ENCODE measurements at regions not wholly inside any gene's neighbourhood (a gene's known extent, or its start where the extent isn't known, plus 50 kb on each side); places are given as distances from the start of the nearest gene placed in this dataset.
A peak's percentile ranks its signal among the peaks of the same experiment; 100 is the strongest.

DNA sequence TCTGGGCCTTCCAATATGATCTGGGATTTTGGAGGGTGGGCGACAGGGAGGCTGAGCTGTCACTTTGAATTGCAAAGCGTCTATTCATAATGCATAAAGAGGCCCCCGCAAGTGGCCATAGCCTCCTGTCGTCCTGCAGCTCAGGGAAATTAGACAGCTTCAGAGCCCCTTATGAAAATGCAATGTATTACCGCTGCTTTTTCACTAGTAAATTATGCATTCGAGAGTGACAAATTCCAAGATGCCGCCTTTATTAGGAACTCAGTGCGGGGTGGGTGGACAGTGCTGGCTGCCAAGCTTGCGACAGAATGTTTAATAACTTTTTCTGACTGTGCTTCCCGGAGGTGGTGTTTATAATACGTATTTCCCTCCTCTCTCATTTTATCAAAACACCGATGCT, 168.5 kb downstream of the DHX35 start:
- Mint-ChIP-seq H3K36me3 (ENCODE audit: low read depth) (no peaks in the 10 kb centered on the region), H3K4me1 (ENCODE audit: low read depth) (no peaks in the 10 kb centered on the region), H3K9me3 (peaks cover under 1% of the 10 kb centered on the region; the same call in 1 of the 2 replicates), H3K27ac (no peak overlapping the region), H3K27me3 (ENCODE audit: insufficient read depth) (peaks cover 3% of the 10 kb centered on the region), H3K4me3 (no peak overlapping the region)
- no peak for DNase-seq
- TF ChIP-seq, protein P1, sequence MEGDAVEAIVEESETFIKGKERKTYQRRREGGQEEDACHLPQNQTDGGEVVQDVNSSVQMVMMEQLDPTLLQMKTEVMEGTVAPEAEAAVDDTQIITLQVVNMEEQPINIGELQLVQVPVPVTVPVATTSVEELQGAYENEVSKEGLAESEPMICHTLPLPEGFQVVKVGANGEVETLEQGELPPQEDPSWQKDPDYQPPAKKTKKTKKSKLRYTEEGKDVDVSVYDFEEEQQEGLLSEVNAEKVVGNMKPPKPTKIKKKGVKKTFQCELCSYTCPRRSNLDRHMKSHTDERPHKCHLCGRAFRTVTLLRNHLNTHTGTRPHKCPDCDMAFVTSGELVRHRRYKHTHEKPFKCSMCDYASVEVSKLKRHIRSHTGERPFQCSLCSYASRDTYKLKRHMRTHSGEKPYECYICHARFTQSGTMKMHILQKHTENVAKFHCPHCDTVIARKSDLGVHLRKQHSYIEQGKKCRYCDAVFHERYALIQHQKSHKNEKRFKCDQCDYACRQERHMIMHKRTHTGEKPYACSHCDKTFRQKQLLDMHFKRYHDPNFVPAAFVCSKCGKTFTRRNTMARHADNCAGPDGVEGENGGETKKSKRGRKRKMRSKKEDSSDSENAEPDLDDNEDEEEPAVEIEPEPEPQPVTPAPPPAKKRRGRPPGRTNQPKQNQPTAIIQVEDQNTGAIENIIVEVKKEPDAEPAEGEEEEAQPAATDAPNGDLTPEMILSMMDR (IDR thresholded peaks at IDR 0.05), result no peak

GRCh38 chr20:39129523-39129922, 167.4 kb downstream of the DHX35 start:
- Mint-ChIP-seq H3K9me3 (peaks cover 7% of the 10 kb centered on the region; the same call in 1 of the 2 replicates), H3K27me3 (ENCODE audit: insufficient read depth) (peaks cover 3% of the 10 kb centered on the region), H3K36me3 (ENCODE audit: low read depth) (no peaks in the 10 kb centered on the region), H3K4me1 (ENCODE audit: low read depth) (no peaks in the 10 kb centered on the region), H3K27ac (no peak overlapping the region), H3K4me3 (no peak overlapping the region)
- TF ChIP-seq, protein P1 (IDR thresholded peaks at IDR 0.05), result no peak
- DNase-seq, result no peak

- no peak overlapping the region for H3K27ac Mint-ChIP-seq
- H3K4me1 Mint-ChIP-seq (ENCODE audit: low read depth), result no peaks in the 10 kb centered on the region
- no peak overlapping the region for H3K4me3 Mint-ChIP-seq
- H3K9me3 Mint-ChIP-seq, result peaks cover 7% of the 10 kb centered on the region; the same call in 1 of the 2 replicates
- H3K27me3 Mint-ChIP-seq (ENCODE audit: insufficient read depth), result peaks cover 6% of the 10 kb centered on the region
- DNase-seq, result no peak
- H3K36me3 Mint-ChIP-seq (ENCODE audit: low read depth), result no peaks in the 10 kb centered on the region
- TF ChIP-seq, protein P1 (IDR thresholded peaks at IDR 0.05), result no peak
These were observed 161.9 kb downstream of the DHX35 start for GRCh38 chr20:39124064-39124463.

DNA sequence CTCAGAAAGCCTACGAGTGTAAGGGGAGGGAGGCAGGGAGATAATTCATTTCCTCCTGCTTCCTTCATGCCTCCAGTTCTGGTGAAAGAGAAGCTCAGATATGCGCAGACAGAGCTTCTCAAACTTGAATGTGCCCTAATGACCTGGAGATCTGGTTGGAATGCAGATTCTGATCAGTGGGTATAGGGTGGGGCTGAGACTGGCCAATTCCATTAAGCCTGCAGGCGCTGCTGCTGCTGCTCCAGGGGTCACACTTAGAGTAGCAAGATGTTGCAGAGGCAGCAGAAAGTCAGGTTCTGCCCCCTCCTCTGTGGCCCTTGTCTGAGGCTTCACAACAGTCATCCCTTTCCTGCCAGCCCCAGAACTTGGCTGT, 161.0 kb downstream of the DHX35 start:
- peaks cover 6% of the 10 kb centered on the region for H3K27me3 Mint-ChIP-seq (ENCODE audit: insufficient read depth)
- no peaks in the 10 kb centered on the region for H3K36me3 Mint-ChIP-seq (ENCODE audit: low read depth)
- H3K27ac Mint-ChIP-seq, result no peak overlapping the region
- TF ChIP-seq, protein P1 (IDR thresholded peaks at IDR 0.05), result no peak
- no peak overlapping the region for H3K4me3 Mint-ChIP-seq
- H3K4me1 Mint-ChIP-seq (ENCODE audit: low read depth), result no peaks in the 10 kb centered on the region
- peaks cover 7% of the 10 kb centered on the region; the same call in 1 of the 2 replicates for H3K9me3 Mint-ChIP-seq
- DNase-seq, result no peak

DNA sequence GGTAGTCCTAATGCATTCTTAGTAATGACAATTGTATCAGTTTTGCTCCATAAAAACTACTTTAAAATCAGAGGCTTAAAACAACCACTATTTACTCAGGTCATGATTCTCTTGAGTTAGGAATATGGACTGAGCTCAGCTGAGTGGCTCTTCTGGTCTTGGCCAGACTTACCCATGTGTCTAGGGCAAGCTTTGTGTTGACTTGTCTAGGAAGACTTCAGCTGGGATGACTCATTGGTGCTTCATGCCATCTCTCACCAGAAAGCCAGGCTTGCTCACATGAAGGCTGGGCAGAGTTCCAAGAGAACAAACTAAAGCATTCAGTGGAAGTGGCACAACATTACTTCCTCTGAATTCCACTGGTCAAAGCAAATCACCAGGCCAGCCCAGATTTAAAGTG, 155.3 kb downstream of the DHX35 start:
- TF ChIP-seq, protein P1 (IDR thresholded peaks at IDR 0.05), result no peak
- peaks cover 5% of the 10 kb centered on the region; the same call in 1 of the 2 replicates for H3K9me3 Mint-ChIP-seq
- no peak overlapping the region for H3K27ac Mint-ChIP-seq
- no peaks in the 10 kb centered on the region for H3K36me3 Mint-ChIP-seq (ENCODE audit: low read depth)
- H3K4me1 Mint-ChIP-seq (ENCODE audit: low read depth), result no peaks in the 10 kb centered on the region
- peak; percentile 40 for DNase-seq
- peaks cover 3% of the 10 kb centered on the region for H3K27me3 Mint-ChIP-seq (ENCODE audit: insufficient read depth)
- H3K4me3 Mint-ChIP-seq, result no peak overlapping the region

DNA sequence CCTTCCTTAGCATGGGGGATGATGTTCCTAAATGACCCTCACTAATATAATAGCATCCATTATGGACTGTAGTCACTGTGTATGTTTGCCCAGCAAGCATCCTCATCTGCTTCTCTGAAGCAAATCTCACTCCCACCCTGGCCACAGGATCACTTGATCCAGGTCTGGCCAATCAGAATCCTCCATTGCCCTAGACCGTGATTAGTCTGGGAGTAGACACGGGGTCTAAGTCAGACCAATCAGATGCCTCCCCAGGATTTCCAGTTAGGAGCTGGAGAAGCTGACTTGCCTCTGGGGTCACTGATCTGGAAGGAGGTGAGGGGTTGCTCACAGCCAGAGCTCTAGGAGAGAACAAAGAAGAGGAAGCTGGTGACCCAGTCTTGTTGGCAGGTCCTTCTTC, 153.9 kb downstream of the DHX35 start:
- Mint-ChIP-seq H3K4me1 (ENCODE audit: low read depth) (no peaks in the 10 kb centered on the region), H3K9me3 (peaks cover 5% of the 10 kb centered on the region; the same call in 1 of the 2 replicates), H3K27me3 (ENCODE audit: insufficient read depth) (peaks cover 4% of the 10 kb centered on the region), H3K36me3 (ENCODE audit: low read depth) (no peaks in the 10 kb centered on the region), H3K4me3 (no peak overlapping the region), H3K27ac (no peak overlapping the region)
- TF ChIP-seq, protein P1 (IDR thresholded peaks at IDR 0.05), result no peak
- no peak for DNase-seq
